ENCODE measurements at regions not wholly inside any gene's neighbourhood (a gene's known extent, or its start where the extent isn't known, plus 50 kb on each side); places are given as distances from the start of the nearest gene placed in this dataset.

DNA sequence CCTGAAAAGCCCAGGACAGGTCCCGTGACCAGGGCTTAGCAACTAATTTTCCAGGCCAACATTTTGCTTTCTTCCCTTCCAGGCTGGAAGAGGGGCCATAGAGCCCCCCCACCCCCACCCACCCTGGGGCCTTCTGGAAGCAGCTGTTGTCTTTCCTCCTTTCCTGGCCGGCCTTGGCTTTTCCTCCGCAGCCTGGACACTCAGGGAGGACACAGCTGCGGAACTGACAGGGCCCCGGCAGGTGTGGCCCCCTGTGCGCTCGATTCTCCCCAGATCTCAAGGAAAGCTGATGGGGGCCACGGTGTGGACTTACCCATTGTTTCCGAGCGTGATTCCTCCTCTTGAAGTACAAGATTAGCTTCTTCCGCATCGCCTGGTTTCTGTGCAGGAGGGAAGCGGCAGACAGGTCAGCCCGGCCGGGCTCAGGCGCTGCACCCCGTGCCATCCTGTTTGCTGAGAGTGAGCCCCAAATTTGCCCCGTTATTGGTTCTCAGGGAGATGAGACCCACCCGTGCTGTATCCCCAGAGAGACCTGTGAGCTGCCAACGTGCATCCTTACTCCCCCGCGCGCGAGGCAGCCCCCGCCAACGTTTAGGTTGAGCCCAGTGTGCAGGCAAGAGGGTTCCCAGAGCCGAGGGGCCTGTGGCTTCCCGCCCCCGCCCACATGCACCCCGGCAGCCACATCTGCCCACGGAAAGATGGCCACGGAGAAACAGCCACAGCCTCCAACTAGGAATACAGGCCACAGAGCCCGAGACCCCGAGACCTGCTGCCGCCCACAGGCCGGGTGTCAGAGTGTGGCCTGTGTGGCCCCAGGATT, 129.6 kb downstream of the NCOR2 start:
- H3K4me2 ChIP-seq (ENCODE audit: extremely low read depth, insufficient read depth, low read length), result no peak overlapping the region
- no peak for DNase-seq (ENCODE audit: low read depth in 2 of 2)
- H3K4me3 ChIP-seq (replicated peaks in 1 of 4; ENCODE audit: control extremely low read depth in 1 of 4, insufficient read depth in 1 of 4, low read depth in 3 of 4, low read length in 4 of 4), result no peak overlapping the region
- no peaks in the 10 kb centered on the region for H3K9me3 ChIP-seq (ENCODE audit: control insufficient read depth, insufficient read depth, low read depth, low read length)
- H3K36me3 ChIP-seq (ENCODE audit: control insufficient read depth, insufficient read depth, low read length), result peaks cover under 1% of the 10 kb centered on the region
- no peak for TF ChIP-seq EZH2 (IDR thresholded peaks at IDR 0.05; ENCODE audit: low read length, missing control alignments)
- TF ChIP-seq, protein P1, sequence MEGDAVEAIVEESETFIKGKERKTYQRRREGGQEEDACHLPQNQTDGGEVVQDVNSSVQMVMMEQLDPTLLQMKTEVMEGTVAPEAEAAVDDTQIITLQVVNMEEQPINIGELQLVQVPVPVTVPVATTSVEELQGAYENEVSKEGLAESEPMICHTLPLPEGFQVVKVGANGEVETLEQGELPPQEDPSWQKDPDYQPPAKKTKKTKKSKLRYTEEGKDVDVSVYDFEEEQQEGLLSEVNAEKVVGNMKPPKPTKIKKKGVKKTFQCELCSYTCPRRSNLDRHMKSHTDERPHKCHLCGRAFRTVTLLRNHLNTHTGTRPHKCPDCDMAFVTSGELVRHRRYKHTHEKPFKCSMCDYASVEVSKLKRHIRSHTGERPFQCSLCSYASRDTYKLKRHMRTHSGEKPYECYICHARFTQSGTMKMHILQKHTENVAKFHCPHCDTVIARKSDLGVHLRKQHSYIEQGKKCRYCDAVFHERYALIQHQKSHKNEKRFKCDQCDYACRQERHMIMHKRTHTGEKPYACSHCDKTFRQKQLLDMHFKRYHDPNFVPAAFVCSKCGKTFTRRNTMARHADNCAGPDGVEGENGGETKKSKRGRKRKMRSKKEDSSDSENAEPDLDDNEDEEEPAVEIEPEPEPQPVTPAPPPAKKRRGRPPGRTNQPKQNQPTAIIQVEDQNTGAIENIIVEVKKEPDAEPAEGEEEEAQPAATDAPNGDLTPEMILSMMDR (conservative IDR thresholded peaks at IDR 0.05 in 1 of 2, IDR thresholded peaks at IDR 0.05 in 1 of 2; ENCODE audit: low read depth in 1 of 2, low read length in 2 of 2), result no peak
- H3K79me2 ChIP-seq (ENCODE audit: control insufficient read depth, insufficient read depth, low read length), result no peaks in the 10 kb centered on the region
- H2AFZ ChIP-seq (ENCODE audit: low read length), result no peak overlapping the region
- H3K27me3 ChIP-seq (ENCODE audit: control insufficient read depth, insufficient read depth, low read length), result no peaks in the 10 kb centered on the region
- no peak overlapping the region for H3K27ac ChIP-seq (ENCODE audit: insufficient read depth, low read length)
- H3K4me1 ChIP-seq (ENCODE audit: control insufficient read depth, extremely low read depth, insufficient read depth, low read length), result peaks cover 14% of the 10 kb centered on the region
- H4K20me1 ChIP-seq (ENCODE audit: control insufficient read depth, extremely low read depth, insufficient read depth, low read length), result no peaks in the 10 kb centered on the region
- no peak overlapping the region for H3K9ac ChIP-seq (ENCODE audit: insufficient read depth, low read length)

DNA sequence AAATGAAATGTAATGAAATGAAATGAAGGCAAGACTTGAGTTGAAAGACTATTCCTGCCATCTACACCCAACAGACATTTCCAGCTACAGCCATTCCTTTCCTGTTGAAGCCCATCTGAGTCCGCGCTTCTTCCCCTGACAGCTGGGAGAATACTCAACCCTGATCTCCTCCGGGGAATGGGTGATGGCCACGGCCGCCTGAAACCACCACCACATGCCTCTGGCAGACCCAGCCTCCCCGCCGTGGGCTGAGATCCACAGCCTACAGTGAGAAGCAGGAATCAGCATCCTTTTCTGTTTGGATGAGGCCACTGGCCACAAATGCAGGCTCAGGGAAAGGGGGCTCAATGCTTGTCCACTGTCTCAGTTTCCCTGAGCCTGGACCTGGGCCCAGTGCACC, 130.3 kb downstream of the NCOR2 start:
- Histone ChIP-seq H3K27me3 (ENCODE audit: control insufficient read depth, insufficient read depth, low read length) (no peaks in the 10 kb centered on the region), H3K4me1 (ENCODE audit: control insufficient read depth, extremely low read depth, insufficient read depth, low read length) (peaks cover 14% of the 10 kb centered on the region), H3K27ac (ENCODE audit: insufficient read depth, low read length) (no peak overlapping the region), H3K36me3 (ENCODE audit: control insufficient read depth, insufficient read depth, low read length) (no peaks in the 10 kb centered on the region), H3K79me2 (ENCODE audit: control insufficient read depth, insufficient read depth, low read length) (no peaks in the 10 kb centered on the region), H2AFZ (ENCODE audit: low read length) (no peak overlapping the region), H4K20me1 (ENCODE audit: control insufficient read depth, extremely low read depth, insufficient read depth, low read length) (no peaks in the 10 kb centered on the region), H3K4me3 (replicated peaks in 1 of 4; ENCODE audit: control extremely low read depth in 1 of 4, insufficient read depth in 1 of 4, low read depth in 3 of 4, low read length in 4 of 4) (no peak overlapping the region), H3K4me2 (ENCODE audit: extremely low read depth, insufficient read depth, low read length) (no peak overlapping the region), H3K9me3 (ENCODE audit: control insufficient read depth, insufficient read depth, low read depth, low read length) (no peaks in the 10 kb centered on the region), H3K9ac (ENCODE audit: insufficient read depth, low read length) (no peak overlapping the region)
- no peak for DNase-seq (ENCODE audit: low read depth in 2 of 2)
- TF ChIP-seq, protein P1 (conservative IDR thresholded peaks at IDR 0.05 in 1 of 2, IDR thresholded peaks at IDR 0.05 in 1 of 2; ENCODE audit: low read depth in 1 of 2, low read length in 2 of 2), result no peak
- no peak for TF ChIP-seq EZH2 (IDR thresholded peaks at IDR 0.05; ENCODE audit: low read length, missing control alignments)

DNA sequence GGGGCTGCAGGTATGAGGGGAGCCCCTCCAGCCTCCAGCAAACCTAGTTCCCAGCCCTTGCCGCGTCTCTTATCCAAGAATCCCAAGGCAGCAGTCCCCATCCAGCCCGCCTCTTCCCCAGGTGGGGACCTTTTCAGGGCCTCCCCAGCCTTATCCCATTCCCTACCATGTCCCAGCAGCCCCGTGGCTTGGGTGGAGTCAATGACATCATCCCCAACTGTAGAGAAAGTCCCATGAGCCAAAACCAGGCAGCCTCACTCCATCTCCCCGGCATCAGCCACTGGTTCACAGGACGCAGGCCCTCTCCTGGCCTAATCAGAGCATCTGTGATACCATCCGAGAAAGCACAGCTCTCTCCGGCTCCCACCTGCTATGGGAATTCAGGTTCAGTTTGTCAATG, 131.0 kb downstream of the NCOR2 start:
- no peaks in the 10 kb centered on the region for H3K36me3 ChIP-seq (ENCODE audit: control insufficient read depth, insufficient read depth, low read length)
- peaks cover 11% of the 10 kb centered on the region for H3K4me1 ChIP-seq (ENCODE audit: control insufficient read depth, extremely low read depth, insufficient read depth, low read length)
- no peak for TF ChIP-seq EZH2 (IDR thresholded peaks at IDR 0.05; ENCODE audit: low read length, missing control alignments)
- TF ChIP-seq, protein P1 (conservative IDR thresholded peaks at IDR 0.05 in 1 of 2, IDR thresholded peaks at IDR 0.05 in 1 of 2; ENCODE audit: low read depth in 1 of 2, low read length in 2 of 2), result no peak
- H3K27me3 ChIP-seq (ENCODE audit: control insufficient read depth, insufficient read depth, low read length), result no peaks in the 10 kb centered on the region
- H3K79me2 ChIP-seq (ENCODE audit: control insufficient read depth, insufficient read depth, low read length), result no peaks in the 10 kb centered on the region
- no peak overlapping the region for H3K27ac ChIP-seq (ENCODE audit: insufficient read depth, low read length)
- H3K9me3 ChIP-seq (ENCODE audit: control insufficient read depth, insufficient read depth, low read depth, low read length), result no peaks in the 10 kb centered on the region
- no peaks in the 10 kb centered on the region for H4K20me1 ChIP-seq (ENCODE audit: control insufficient read depth, extremely low read depth, insufficient read depth, low read length)
- no peak overlapping the region for H2AFZ ChIP-seq (ENCODE audit: low read length)
- DNase-seq (ENCODE audit: low read depth in 2 of 2), result no peak
- H3K9ac ChIP-seq (ENCODE audit: insufficient read depth, low read length), result no peak overlapping the region
- no peak overlapping the region for H3K4me3 ChIP-seq (replicated peaks in 1 of 4; ENCODE audit: control extremely low read depth in 1 of 4, insufficient read depth in 1 of 4, low read depth in 3 of 4, low read length in 4 of 4)
- H3K4me2 ChIP-seq (ENCODE audit: extremely low read depth, insufficient read depth, low read length), result no peak overlapping the region

Measured in fibroblast of lung (primary cell).